Activated CD4-positive, alpha-beta T cell treated with anti-CD3 and anti-CD28 coated beads, Interleukin-2, Interleukin-6, amounts not matched to agents 100 ng/mL and 50 ng/mL, durations not matched to agents 16 hours and 8 hours (primary cell): ENCODE measurements at regions not wholly inside any gene's neighbourhood (a gene's known extent, or its start where the extent isn't known, plus 50 kb on each side); places are given as distances from the start of the nearest gene placed in this dataset.
"Not testable (repeated sequence)": the region's sequence is repeated elsewhere in the genome, so short reads cannot be mapped to it uniquely, and the experiment has no call there.

Experiments
- DNase-seq: peaks from one replicate; pipeline ENCODE4 v3.0.0-alpha.2; 2020

- DNase-seq: no peak
Observed at GRCh38 chr15:53843166-53843565, 83.7 kb upstream of the WDR72 start.

GRCh38 chr15:53841651-53842050 is 82.2 kb upstream of the WDR72 start:
- DNase-seq: no peak

- no peak for DNase-seq
Observed at GRCh38 chr15:53840681-53841080, 81.2 kb upstream of the WDR72 start.

GRCh38 chr15:53837263-53837662 is 77.8 kb upstream of the WDR72 start:
- DNase-seq: peak; percentile 30

GRCh38 chr15:53836618-53837017 is 77.2 kb upstream of the WDR72 start:
- no peak for DNase-seq

- DNase-seq: no peak
Observed at GRCh38 chr15:53835309-53835708, 75.8 kb upstream of the WDR72 start.

- DNase-seq: no peak
Observed at GRCh38 chr15:53834214-53834613, 74.8 kb upstream of the WDR72 start.

GRCh38 chr15:53833134-53833624 is 73.7 kb upstream of the WDR72 start:
- no peak for DNase-seq

GRCh38 chr15:53831907-53832770 is 72.7 kb upstream of the WDR72 start:
- DNase-seq: no peak

- DNase-seq: no peak
Observed at GRCh38 chr15:53830707-53831386, 71.4 kb upstream of the WDR72 start.

GRCh38 chr15:53829923-53830459 is 70.5 kb upstream of the WDR72 start:
- DNase-seq: no peak

GRCh38 chr15:53829471-53829870 is 70.0 kb upstream of the WDR72 start:
- DNase-seq: no peak

- DNase-seq: no peak
Observed at GRCh38 chr15:53827355-53827754, 67.9 kb upstream of the WDR72 start.

- DNase-seq: no peak
Observed at GRCh38 chr15:53811530-53811929, 52.1 kb upstream of the WDR72 start.

GRCh38 chr15:53810306-53810705 is 50.8 kb upstream of the WDR72 start:
- not testable (repeated sequence) for DNase-seq
